ENCODE measurements at regions not wholly inside any gene's neighbourhood (a gene's known extent, or its start where the extent isn't known, plus 50 kb on each side); places are given as distances from the start of the nearest gene placed in this dataset.

DNA sequence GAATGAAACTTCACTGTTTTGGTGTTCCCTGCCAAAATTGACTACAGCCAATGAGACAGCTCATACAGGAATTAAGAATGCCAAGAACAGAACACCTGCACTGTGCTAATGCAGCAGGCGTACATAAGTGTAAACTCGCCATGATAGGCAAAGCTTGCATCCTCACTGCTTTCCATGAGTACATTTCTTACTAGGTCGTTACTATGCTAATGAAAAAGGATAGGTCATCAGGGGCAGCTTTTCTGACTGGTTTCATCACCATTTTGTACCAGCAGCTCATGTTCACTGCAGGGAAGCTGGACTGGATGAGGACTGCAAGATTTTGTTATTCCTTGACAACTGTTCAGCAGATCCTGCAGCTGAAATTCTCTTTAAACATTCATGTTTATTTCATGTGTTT is 1383.8 kb downstream of the EFNB2 start:
- DNase-seq: no peak

DNA sequence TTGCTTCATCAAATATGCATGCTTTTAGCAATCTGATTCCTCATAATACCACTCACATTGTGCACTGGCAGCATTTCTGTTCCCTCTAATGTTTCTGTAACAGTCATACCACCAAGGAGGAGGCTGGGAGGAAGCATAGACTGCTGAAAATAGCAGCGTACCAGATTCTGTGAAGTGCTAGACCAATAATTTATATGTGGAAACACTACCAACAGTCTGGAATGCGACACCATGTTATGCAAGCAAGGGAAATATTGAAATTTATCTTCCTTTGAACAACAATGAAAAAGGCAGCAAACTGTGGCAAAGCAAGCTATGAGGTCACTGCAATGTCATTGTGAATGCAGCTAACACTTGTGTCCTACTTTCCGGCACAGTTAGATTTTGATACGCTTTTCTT is 1388.0 kb downstream of the EFNB2 start:
- no peak for DNase-seq

DNA sequence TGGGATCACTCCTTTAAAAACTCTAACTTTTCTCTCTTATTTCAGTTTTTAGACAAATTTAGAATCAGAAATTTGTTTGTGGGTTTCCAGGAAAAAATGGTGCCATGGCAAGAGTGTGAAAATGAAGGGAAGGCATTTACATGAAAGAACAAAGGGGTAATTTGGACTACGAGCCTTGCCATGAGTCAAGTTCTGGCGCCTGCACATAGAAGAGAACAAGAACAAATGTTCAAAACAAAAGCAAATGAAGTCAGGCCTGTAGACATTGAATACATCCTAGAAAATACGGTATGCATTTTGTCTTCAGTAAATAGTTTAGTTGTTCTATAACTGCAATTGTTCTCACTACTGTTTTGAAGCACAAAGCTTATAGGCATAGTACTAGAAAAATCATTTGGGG is 1390.5 kb downstream of the EFNB2 start:
- no peak for DNase-seq

DNA sequence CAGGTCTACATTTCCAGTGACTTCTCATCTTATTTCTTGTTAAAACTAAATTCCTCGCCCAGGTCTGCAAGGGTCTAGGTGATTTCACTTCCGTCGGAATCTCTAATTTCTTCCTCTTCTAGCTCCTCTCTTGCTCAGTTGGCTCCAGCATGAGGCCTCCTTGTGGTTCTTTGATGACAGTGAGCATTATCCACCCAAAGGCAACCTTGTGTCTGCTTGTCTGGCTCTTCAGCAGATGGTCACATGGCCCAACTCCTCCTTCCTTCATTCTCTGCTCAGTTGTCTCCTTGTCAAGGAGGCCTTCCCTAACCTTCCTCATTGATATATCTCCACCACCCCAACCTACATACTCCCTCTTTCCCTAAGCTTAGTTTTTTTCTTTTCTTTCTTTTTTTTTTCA is 1391.4 kb downstream of the EFNB2 start:
- no peak for DNase-seq

DNA sequence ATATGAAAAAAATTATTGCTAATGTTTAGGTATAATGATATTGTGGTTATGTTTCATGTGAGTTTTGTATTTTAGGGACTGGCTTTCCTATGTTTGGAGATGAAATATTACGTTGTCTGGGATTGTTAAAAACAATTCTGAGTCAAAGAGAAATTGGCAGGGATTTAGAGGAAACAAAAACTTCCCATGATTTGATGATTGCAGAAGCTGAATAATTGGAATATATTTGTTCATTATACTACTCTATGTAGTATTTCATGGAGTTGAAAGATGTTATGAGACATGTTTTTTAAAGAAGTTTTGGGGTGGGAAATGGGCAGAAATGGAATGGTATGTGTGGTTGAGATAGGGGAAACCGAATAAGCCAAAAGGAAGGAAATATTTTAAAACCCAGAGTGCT is 1392.9 kb downstream of the EFNB2 start:
- DNase-seq: no peak

DNA sequence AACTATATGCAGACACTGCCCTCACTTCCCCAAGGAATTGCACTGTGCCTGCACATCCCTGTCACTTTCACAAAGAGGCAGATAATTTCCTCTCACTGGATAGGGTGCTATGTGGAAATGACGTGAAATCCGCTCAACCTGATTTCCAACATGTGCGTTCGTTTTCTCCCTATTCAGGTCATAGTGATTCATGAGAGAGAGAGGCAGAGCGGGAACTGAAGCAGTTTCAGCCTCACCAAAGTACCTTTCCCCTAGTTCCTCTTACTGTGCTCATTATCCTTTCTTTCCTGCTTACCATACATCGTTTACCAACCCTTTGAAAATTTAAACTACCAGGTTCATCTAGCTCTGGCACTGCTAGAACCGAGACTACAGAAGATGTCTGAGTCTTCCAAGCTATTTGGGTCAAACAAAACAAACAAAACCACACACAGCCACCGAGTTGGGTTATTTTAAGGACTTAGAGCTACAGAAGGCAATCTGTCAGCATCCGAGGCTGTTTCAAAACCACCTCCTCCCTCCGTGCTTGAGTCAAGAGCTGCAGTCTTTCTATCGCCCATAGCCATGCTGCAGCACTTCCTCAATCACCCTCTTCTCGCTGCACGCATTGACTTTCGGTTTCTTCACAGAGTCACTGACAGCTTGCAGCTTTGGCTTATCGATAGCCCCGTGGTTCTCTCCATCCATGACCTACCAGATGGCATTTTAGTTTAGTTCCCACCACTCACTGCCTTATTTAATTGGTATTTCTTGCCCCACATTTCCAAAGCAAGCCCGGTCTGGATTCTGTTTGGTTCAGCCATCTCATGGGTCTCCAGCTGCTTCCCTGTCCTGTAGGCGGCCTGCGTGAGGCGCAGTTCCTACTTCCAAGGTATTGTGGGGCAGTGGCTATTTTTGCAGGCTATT is 1395.8 kb downstream of the EFNB2 start:
- no peak for DNase-seq

DNA sequence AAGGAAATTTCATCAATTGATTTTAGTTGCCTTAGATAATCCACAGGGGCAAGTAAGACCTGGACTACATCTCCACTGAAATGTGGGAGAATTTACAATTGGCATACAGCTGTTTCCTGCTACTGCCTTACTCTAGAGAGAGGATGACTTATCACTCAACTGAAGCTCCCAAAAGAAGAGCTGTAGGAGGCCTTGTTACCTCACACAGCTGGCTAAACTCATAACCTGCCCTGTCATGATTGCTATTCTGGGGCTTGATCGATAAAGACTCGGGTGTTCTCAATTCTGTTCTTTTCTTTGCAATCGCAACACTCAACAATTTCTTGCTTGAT is 1396.4 kb downstream of the EFNB2 start:
- DNase-seq: no peak

DNA sequence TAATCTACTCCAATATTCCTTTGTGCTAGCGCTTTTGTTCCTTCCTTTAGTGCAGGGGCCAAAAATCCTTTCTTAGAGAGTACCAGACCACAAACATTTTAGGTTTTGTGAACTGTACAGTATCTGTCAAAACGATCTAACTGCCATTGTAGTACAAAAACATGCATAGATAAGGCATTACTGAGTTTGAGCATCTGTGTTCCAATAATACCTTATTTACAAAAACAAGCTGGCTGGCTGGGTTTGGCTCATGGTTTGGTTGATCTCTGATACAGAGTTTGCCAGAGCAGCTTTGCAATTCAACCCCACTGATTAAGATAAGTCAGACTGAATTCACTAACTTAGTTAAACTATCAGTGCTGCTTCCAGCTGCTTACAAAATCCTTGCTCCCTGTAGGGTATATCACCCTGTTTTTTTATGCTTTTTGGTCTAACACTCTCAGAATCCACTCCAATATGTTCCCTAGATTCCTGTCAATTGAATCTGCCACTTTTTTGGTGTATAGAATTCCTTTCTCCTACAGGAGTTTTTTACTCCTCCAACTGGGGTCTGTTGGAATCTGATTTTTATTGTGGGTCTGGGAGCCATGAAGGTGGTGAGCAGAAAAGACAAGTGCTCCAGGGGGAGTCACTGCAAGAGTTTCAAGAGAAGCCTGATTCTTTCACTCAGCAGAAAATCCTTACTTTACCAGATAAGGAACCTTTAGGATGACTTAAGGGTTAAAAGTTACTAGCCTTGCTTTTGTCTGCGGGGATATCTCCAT is 1399.4 kb downstream of the EFNB2 start:
- DNase-seq: no peak

DNA sequence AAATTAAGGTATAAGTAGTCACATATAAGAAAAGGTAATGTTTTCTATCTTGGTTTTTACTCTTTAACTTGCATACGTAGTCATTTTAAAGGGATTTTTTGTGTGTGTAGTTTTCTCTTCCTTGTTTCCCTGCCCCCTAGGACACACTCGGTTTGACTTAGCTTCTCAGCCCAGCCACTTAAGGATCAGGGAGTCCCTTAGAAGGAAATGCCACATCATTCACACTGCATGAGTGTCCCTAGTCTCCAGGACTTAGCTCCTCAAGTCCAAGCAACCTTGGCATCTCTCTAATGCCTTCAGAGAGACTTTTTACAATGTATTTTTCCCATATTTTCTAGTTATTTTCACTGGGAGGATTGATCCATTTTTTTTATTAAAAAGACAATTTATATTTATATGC is 1407.7 kb downstream of the EFNB2 start:
- no peak for DNase-seq

DNA sequence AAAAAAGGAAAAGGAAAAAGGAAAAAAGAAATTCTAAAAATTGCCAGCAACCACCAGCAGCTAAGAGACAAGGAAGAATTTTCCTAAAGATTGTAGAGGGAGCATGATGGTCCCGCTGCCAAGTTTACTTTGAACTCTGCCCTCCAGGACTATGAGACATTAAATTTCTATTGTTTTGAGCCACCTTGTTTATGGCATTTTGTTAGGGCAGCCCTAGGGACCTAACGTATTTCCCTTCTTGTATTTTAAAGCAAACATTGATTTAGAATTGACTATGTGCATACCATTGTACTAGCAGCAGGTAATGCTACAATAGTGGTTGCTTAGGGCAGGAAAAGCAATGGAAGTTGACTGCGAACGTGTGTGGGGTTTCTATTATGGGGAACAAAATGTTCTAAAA is 1414.2 kb downstream of the EFNB2 start:
- no peak for DNase-seq

DNA sequence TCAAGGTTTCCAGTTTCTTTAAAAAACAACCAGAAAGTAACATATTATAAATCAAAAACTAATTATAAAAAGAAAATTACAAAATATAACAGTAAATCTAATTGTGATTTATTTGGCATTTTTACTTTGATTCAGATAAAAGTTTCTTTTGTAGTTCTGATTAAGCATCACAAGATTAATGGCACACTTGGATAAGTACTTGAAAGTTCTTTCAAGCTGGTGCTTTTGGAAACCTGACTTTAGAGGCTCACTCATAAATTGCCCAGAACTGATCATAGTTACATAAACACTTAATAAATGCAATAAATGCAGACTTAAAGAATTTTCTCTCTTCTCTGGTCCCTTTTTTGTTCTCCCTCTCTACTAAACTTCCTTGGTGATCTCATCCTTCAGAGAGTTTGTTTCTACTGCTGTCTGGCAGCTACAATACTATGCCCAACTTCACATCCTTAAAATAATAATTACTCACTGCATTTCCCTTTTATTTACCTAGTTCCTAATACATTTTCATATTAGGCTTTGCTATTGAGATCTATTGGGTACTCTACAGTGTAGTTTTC is 1417.0 kb downstream of the EFNB2 start:
- no peak for DNase-seq

DNA sequence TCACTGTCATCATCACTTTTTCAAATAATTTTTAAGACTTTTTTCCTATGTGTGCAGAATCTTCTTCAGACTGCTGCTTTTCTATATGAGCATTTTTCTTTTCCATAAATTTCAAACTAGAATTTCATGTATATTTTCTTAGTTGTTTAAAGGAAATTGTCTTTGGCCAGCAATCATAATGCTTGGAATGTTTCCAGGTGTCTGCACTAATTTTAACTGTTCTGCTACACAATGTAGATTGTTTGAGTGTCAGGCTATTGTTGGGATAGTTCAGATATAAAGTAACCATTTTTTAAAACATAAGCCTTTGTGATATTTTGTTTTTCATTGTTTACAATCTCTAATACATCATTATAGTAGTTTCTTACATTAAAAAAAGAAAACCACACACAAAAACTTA is 1418.5 kb downstream of the EFNB2 start:
- no peak for DNase-seq

DNA sequence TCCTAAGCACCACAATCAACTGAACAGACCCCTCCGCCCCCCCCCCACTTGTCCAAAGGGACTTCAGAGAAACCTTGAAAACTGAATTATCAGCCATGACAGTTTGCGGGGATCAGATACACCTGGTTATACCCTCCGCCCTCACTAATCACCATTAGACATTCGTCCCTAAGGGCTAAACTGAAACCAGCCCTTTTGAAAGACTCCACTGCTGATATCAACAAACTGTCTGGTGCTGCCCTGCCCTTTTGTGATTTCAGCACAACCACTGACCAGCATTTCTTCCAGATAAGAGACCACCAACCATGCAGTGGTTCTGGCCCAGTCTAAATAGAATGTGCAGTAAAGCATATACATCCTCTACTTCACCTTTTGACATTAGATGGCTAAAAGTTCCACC is 1422.9 kb downstream of the EFNB2 start:
- no peak for DNase-seq

DNA sequence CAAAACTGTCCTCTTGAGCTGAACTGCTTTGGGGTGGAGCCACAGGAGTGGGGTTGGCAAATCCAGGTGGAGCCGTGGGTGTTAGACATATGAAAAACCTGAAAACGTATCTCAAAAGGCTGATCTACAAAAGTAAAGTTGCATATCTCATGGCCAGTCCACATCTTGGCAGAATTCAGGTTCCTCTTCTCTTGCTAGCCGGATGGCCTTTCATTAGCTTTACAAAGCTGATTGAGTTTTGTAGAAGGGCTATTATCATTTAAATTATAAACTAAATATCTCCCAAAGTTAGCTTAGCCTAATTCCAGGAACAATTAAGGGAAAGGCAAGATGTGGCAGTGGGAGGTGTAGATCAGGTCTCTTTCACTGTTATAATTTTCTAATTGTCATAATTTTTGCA is 1427.7 kb downstream of the EFNB2 start:
- DNase-seq: no peak

DNA sequence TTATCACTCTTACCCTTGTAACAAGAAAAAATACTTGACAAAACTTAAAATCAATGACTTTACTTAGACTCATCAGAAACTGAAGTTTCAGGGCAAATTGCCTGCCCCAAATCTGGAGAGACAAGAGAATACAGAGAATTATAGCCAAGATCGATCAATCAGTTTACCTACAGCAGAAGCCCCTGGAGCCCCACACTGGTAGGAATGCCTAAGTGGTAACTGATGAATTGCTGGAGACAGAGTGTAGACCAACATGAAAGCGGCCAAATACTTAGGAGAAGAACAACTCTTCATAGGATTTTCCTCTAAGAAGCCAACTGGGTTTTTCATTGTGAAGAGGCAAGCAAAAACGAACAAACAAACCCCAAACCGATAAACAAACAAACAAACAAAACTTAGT is 1430.0 kb downstream of the EFNB2 start:
- DNase-seq: no peak

DNA sequence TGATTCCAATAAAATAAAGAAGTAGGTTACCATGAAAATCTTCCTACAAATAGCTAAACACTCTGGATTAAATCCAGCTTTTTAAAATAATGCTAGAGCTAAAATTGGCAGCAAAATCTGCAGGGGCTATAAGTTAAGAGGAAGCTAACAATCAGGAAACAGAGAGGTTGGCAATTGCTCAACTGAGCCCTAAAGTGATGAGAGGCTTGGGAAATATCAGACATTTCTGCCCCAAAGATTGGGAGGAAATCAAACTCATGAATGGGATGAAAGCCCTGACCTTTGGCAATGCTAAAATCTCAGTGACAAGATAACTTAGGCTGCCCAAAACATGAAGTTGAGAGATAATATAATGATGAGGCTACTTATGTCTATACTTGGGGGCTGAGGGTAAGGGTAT is 1437.9 kb downstream of the EFNB2 start:
- DNase-seq: no peak

DNA sequence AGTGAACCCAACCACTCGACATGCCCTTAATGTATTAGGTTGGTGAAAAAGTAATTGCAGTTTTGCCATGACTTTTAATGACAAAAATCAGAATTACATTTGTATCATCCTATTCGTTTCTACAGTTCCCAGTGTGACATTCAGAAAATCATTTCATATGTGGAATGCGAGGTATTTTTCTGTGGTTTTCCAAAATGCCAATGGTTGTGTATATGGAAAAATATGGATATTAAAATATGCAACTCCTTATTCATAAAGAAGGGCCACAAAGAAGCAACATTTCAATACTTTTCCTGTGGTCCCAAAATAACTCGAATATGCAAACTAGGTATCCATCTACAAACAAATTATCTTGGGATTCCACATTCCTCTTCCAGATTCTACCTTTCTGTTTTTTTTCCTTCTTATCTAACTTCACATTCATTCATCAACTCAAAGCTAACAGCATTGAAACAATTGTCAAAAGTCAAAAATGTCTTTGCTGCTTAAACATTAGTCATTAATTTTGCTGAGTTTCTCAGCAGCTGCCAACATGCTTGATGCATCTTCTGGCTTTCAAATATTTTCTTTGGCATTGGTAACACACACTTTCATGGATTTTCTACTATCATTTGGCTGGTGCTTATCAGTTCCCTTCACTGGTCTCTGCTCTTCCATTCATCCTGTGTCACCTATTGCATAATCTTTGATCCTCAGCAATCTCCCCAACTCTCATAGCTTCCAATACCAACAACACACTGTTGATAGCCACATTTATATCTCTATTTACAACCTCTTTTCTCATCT is 1445.4 kb downstream of the EFNB2 start:
- DNase-seq: no peak

DNA sequence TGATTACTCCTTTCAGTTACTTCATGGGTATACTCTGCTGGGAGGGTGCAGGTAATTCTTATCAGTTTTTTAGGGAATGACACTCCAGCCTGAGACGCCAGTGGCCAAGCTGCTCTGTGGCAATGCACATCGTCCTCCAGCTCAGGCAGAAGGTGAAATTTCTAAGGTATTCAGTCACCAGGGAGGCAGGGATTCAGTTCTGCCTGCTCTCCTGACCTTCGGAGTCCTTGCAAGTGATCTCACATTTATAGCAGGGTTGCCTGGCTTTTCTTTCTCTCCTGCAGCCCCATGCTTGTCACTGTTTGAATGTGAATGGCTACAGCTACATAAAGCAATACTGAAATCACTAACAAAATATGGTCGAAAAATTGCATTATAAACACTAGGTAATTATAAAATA is 1447.5 kb downstream of the EFNB2 start:
- DNase-seq: no peak

DNA sequence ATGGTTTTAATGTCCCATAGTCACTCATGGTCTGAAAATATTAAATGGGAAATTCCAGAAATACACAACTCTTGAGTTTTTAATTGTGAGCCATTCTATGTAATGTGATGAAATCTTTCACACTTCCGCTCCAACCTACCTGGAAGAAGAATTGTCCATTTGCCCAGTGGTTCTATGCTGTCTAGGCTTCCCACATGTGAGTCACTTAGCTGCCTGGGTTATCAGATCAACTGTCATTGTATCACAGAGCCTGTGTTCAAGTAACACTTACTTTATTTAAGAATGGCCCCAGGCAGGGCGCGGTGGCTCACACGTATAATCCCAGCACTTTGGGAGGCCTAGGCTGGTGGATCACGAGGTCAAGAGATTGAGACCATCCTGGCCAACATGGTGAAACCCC is 1450.5 kb downstream of the EFNB2 start:
- no peak for DNase-seq

DNA sequence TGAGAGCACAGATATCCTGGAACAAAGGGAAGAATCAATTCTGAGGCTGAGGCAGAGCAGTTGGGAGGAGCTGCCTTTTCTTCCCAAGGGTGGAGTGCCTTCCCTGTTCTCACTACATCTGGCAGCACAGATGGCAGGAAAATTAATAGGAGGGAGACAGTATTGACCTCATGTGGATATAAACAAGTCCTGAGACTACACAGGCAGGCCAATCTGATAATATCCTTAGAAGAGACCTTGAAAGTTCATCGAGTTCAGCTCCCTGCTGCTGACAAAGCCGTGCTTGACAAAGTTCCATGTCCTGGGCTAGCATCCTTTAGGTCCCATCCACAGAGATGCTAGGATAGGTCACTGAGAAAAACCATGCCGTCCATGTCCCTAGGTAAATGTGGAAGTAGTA is 1451.5 kb downstream of the EFNB2 start:
- peak; percentile 2 for DNase-seq

DNA sequence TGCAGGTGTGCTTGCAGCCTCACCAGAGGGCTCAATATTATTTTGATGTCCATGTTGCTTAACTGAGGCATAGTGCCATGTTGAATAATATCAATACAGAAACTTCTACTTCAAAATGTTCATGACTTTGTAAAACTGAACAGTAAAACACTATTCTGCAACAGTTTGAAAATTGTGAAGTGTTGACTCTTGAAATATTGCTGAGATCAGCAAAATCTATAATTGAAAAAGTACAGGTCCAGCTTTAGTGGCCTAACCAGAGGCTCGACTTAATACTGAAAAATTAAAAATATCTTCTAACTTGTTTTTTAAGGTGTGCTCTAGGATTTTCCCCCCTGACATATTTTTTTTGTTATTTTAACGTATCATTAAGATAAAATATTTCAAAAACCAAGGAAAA is 1460.7 kb downstream of the EFNB2 start:
- DNase-seq: no peak

DNA sequence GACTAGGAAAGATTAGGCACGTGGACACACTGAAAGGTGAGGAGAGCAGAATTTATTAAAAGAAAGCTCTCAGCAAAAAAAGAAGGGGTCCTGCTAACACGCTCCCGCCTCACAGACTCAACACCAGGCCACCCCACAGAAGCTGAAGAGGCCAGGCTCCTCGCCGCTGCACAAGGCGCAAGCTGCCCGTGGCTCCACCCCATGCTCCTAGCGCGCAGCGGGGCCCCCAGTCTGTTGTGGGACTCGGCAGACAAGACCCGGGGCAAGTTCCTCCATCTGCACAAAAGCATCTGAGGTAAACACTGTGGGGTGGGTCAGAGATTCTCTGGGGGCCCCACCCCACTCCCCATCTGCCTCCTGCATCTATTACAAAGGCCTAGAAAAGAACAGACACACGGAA is 1462.4 kb downstream of the EFNB2 start:
- no peak for DNase-seq

DNA sequence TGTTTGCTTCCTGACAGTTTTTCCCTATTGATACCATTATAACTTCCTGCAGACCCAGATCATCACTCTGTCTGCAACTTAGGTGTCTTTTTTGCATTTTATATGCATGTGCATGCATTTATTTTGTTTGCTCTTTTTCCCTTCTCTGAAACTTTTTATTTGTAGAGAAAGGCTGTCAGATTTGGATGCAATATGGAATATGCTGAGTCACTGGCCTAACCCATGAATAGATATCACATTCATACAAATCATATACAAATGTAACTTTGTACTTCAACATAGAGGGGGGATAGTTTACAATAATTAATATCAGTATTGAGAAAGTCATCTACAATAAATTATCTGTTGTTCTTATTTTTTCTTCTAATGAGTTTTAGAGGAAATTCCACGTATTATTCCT is 1465.0 kb downstream of the EFNB2 start:
- DNase-seq: no peak

DNA sequence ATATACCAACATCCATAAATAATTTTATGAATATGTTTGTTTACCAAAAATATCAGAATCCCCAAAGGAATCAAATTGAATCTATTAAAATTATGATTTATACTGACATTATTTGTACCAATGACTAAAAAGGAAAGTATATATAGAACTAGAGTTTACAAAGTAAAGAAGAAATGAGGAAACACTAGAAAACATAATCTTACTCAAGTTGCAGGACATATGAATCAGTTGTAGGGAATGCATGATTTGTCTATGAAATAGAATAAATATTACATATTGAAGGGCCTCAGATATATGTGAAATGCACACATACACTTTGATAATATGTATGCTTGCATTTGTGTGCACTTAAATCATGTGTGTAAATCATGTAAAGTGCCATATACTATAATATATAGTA is 1466.4 kb downstream of the EFNB2 start:
- DNase-seq: no peak
